Activated naive CD8-positive, alpha-beta T cell treated with anti-CD3 and anti-CD28 coated beads, Interleukin-2, amount 50 U/mL, for 24 hours (primary cell): ENCODE measurements at regions not wholly inside any gene's neighbourhood (a gene's known extent, or its start where the extent isn't known, plus 50 kb on each side); places are given as distances from the start of the nearest gene placed in this dataset.

Source experiments
- ATAC-seq: fragments of 150-1000 bp; cut with Tn5 transposase; one replicate; pipeline ENCODE4 v1.10.0; 2021
- DNase-seq: peaks from one replicate; pipeline ENCODE4 v3.0.0; 2021
- H3K27ac Mint-ChIP-seq: one replicate; pipeline ENCODE4 v1.8.0; 2021; ENCODE audit warnings: mild to moderate bottlenecking, mixed read lengths
- H3K27me3 Mint-ChIP-seq: one replicate; pipeline ENCODE4 v1.8.0; 2021; ENCODE audit warnings: mixed read lengths
- H3K36me3 Mint-ChIP-seq: one replicate; pipeline ENCODE4 v1.8.0; 2021; ENCODE audit warnings: low read depth, mixed read lengths
- H3K4me1 Mint-ChIP-seq: one replicate; pipeline ENCODE4 v1.8.0; 2021; ENCODE audit warnings: mixed read lengths
- H3K4me3 Mint-ChIP-seq: one replicate; pipeline ENCODE4 v1.8.0; 2021; ENCODE audit warnings: mild to moderate bottlenecking, moderate library complexity, mixed read lengths
- H3K9me3 Mint-ChIP-seq: one replicate; pipeline ENCODE4 v1.8.0; 2021; ENCODE audit warnings: mixed read lengths

- peaks cover 7% of the 10 kb centered on the region for H3K4me1 Mint-ChIP-seq
- no peaks in the 10 kb centered on the region for H3K36me3 Mint-ChIP-seq
- H3K27ac Mint-ChIP-seq: no peak overlapping the region
- peak; percentile 46 for DNase-seq
- H3K9me3 Mint-ChIP-seq: no peaks in the 10 kb centered on the region
- H3K4me3 Mint-ChIP-seq: no peak overlapping the region
- peak; percentile 53 for ATAC-seq
- no peaks in the 10 kb centered on the region for H3K27me3 Mint-ChIP-seq
These were observed 106.4 kb upstream of the SESN3 start for GRCh38 chr11:95337175-95337957.

GRCh38 chr11:95335989-95336388 is 105.0 kb upstream of the SESN3 start:
- DNase-seq (no peak), ATAC-seq (no peak)
- Mint-ChIP-seq H3K4me3 (no peak overlapping the region), H3K4me1 (peaks cover 8% of the 10 kb centered on the region), H3K36me3 (no peaks in the 10 kb centered on the region), H3K27ac (no peak overlapping the region), H3K27me3 (no peaks in the 10 kb centered on the region), H3K9me3 (no peaks in the 10 kb centered on the region)

- no peaks in the 10 kb centered on the region for H3K9me3 Mint-ChIP-seq
- H3K27ac Mint-ChIP-seq: no peak overlapping the region
- H3K4me1 Mint-ChIP-seq: peaks cover 14% of the 10 kb centered on the region
- no peaks in the 10 kb centered on the region for H3K27me3 Mint-ChIP-seq
- no peaks in the 10 kb centered on the region for H3K36me3 Mint-ChIP-seq
- DNase-seq (no peak), ATAC-seq (no peak)
- H3K4me3 Mint-ChIP-seq: no peak overlapping the region
These were observed 100.2 kb upstream of the SESN3 start for GRCh38 chr11:95331161-95331560.

GRCh38 chr11:95330302-95330701 is 99.3 kb upstream of the SESN3 start:
- Mint-ChIP-seq H3K36me3 (no peaks in the 10 kb centered on the region), H3K9me3 (no peaks in the 10 kb centered on the region), H3K27ac (no peak overlapping the region), H3K4me3 (no peak overlapping the region), H3K27me3 (no peaks in the 10 kb centered on the region), H3K4me1 (peaks cover 11% of the 10 kb centered on the region)
- ATAC-seq (no peak), DNase-seq (no peak)

GRCh38 chr11:95327273-95327948 is 96.4 kb upstream of the SESN3 start:
- peaks cover 15% of the 10 kb centered on the region for H3K4me1 Mint-ChIP-seq
- no peaks in the 10 kb centered on the region for H3K27me3 Mint-ChIP-seq
- H3K9me3 Mint-ChIP-seq: no peaks in the 10 kb centered on the region
- no peak overlapping the region for H3K27ac Mint-ChIP-seq
- H3K4me3 Mint-ChIP-seq: no peak overlapping the region
- no peaks in the 10 kb centered on the region for H3K36me3 Mint-ChIP-seq
- DNase-seq (no peak), ATAC-seq (no peak)

GRCh38 chr11:95325777-95326258 is 94.8 kb upstream of the SESN3 start:
- H3K4me3 Mint-ChIP-seq: no peak overlapping the region
- no peak overlapping the region for H3K27ac Mint-ChIP-seq
- DNase-seq (no peak), ATAC-seq (no peak)
- peaks cover 17% of the 10 kb centered on the region for H3K4me1 Mint-ChIP-seq
- no peaks in the 10 kb centered on the region for H3K36me3 Mint-ChIP-seq
- no peaks in the 10 kb centered on the region for H3K9me3 Mint-ChIP-seq
- no peaks in the 10 kb centered on the region for H3K27me3 Mint-ChIP-seq

GRCh38 chr11:95324826-95325225 is 93.8 kb upstream of the SESN3 start:
- no peaks in the 10 kb centered on the region for H3K36me3 Mint-ChIP-seq
- no peaks in the 10 kb centered on the region for H3K27me3 Mint-ChIP-seq
- H3K4me3 Mint-ChIP-seq: no peak overlapping the region
- ATAC-seq: no peak
- no peaks in the 10 kb centered on the region for H3K9me3 Mint-ChIP-seq
- H3K4me1 Mint-ChIP-seq: peaks cover 13% of the 10 kb centered on the region
- DNase-seq: no peak
- H3K27ac Mint-ChIP-seq: no peak overlapping the region

- peak; percentile 40 for ATAC-seq
- Mint-ChIP-seq H3K27ac (peak overlapping the region; percentile 4), H3K27me3 (no peaks in the 10 kb centered on the region), H3K4me1 (peaks cover 7% of the 10 kb centered on the region), H3K4me3 (no peak overlapping the region), H3K9me3 (no peaks in the 10 kb centered on the region), H3K36me3 (no peaks in the 10 kb centered on the region)
- DNase-seq: no peak
These were observed 91.5 kb upstream of the SESN3 start for GRCh38 chr11:95322539-95322938.

GRCh38 chr11:95318498-95318897 is 87.5 kb upstream of the SESN3 start:
- Mint-ChIP-seq H3K4me3 (no peak overlapping the region), H3K27ac (no peak overlapping the region)
- ATAC-seq: no peak

GRCh38 chr11:95308512-95309035 is 77.6 kb upstream of the SESN3 start:
- Mint-ChIP-seq H3K9me3 (no peaks in the 10 kb centered on the region), H3K36me3 (no peaks in the 10 kb centered on the region), H3K4me1 (peaks cover 10% of the 10 kb centered on the region), H3K27ac (no peak overlapping the region), H3K27me3 (no peaks in the 10 kb centered on the region), H3K4me3 (no peak overlapping the region)
- no peak for DNase-seq
- no peak for ATAC-seq

More at GRCh38 chr11:95318498-95318897, 87.5 kb upstream of the SESN3 start:
- no peaks in the 10 kb centered on the region for H3K27me3 Mint-ChIP-seq
- DNase-seq: no peak
- no peaks in the 10 kb centered on the region for H3K9me3 Mint-ChIP-seq
- H3K4me1 Mint-ChIP-seq: peaks cover 6% of the 10 kb centered on the region
- no peaks in the 10 kb centered on the region for H3K36me3 Mint-ChIP-seq

- Mint-ChIP-seq H3K36me3 (no peaks in the 10 kb centered on the region), H3K4me3 (no peak overlapping the region), H3K27ac (no peak overlapping the region), H3K4me1 (peaks cover 10% of the 10 kb centered on the region), H3K27me3 (no peaks in the 10 kb centered on the region), H3K9me3 (no peaks in the 10 kb centered on the region)
- DNase-seq (no peak), ATAC-seq (no peak)
These were observed 76.3 kb upstream of the SESN3 start for GRCh38 chr11:95307286-95307685.

- no peaks in the 10 kb centered on the region for H3K36me3 Mint-ChIP-seq
- ATAC-seq (no peak), DNase-seq (no peak)
- H3K9me3 Mint-ChIP-seq: no peaks in the 10 kb centered on the region
- H3K4me1 Mint-ChIP-seq: peaks cover 10% of the 10 kb centered on the region
- no peaks in the 10 kb centered on the region for H3K27me3 Mint-ChIP-seq
- no peak overlapping the region for H3K4me3 Mint-ChIP-seq
- H3K27ac Mint-ChIP-seq: no peak overlapping the region
These were observed 75.8 kb upstream of the SESN3 start for GRCh38 chr11:95306801-95307200.

- H3K4me1 Mint-ChIP-seq: peaks cover 10% of the 10 kb centered on the region
- DNase-seq (no peak), ATAC-seq (no peak)
- H3K9me3 Mint-ChIP-seq: no peaks in the 10 kb centered on the region
- no peak overlapping the region for H3K4me3 Mint-ChIP-seq
- H3K27ac Mint-ChIP-seq: no peak overlapping the region
- no peaks in the 10 kb centered on the region for H3K36me3 Mint-ChIP-seq
- no peaks in the 10 kb centered on the region for H3K27me3 Mint-ChIP-seq
These were observed 75.1 kb upstream of the SESN3 start for GRCh38 chr11:95306123-95306522.

GRCh38 chr11:95305705-95306104 is 74.7 kb upstream of the SESN3 start:
- Mint-ChIP-seq H3K4me1 (peaks cover 10% of the 10 kb centered on the region), H3K27me3 (no peaks in the 10 kb centered on the region), H3K27ac (no peak overlapping the region), H3K4me3 (no peak overlapping the region), H3K36me3 (no peaks in the 10 kb centered on the region), H3K9me3 (no peaks in the 10 kb centered on the region)
- DNase-seq (no peak), ATAC-seq (no peak)

GRCh38 chr11:95304777-95305176 is 73.8 kb upstream of the SESN3 start:
- Mint-ChIP-seq H3K4me1 (peaks cover 10% of the 10 kb centered on the region), H3K4me3 (no peak overlapping the region), H3K9me3 (no peaks in the 10 kb centered on the region), H3K36me3 (no peaks in the 10 kb centered on the region), H3K27ac (no peak overlapping the region), H3K27me3 (no peaks in the 10 kb centered on the region)
- ATAC-seq (peak; percentile 36), DNase-seq (no peak)
